ENCODE measurements at regions not wholly inside any gene's neighbourhood (a gene's known extent, or its start where the extent isn't known, plus 50 kb on each side); places are given as distances from the start of the nearest gene placed in this dataset.

DNA sequence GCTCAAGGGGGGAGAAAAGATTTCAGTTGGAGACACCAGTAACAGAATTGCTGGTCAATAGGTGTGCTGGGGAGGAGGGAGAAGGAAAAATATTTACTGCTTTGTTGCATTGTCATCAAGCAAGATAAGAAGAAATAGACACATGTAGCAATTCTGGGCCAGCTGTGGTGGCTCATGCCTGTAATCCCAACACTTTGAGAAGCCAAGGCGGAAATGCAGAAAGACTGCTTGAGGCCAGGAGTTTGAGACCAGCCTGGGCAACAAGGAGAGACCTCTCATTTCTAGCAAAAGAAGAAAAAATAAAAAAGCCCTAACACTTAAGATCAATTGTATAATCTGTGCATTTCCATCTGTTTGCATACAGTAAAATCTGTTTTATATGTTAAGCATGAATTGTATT, 126.6 kb downstream of the ZFP64 start:
- DNase-seq (ENCODE audit: low read depth, low spot score): no peak
- no peaks in the 10 kb centered on the region for H3K9me3 ChIP-seq (ENCODE audit: control insufficient read depth, insufficient read depth, low read depth, low read length)
- no peak for ATAC-seq
- peaks cover 3% of the 10 kb centered on the region; the same call in 1 of the 2 replicates for H3K4me1 ChIP-seq (ENCODE audit: control insufficient read depth, insufficient read depth, low read length)
- intact Hi-C loops (cut with micrococcal nuclease; ENCODE audit: unreplicated experiment): loop anchor here (5.0 kb wide), 1 partner anchor 263 kb away; the partner anchor contains the start of gene SALL4
- no TSS peak for BruUV-seq (replicated peaks)
- no peaks in the 10 kb centered on the region for H3K36me3 ChIP-seq (ENCODE audit: control insufficient read depth, insufficient read depth, low read length)
- H3K27me3 ChIP-seq (ENCODE audit: control insufficient read depth, insufficient read depth, low read length): no peaks in the 10 kb centered on the region
- TF ChIP-seq, protein P1, sequence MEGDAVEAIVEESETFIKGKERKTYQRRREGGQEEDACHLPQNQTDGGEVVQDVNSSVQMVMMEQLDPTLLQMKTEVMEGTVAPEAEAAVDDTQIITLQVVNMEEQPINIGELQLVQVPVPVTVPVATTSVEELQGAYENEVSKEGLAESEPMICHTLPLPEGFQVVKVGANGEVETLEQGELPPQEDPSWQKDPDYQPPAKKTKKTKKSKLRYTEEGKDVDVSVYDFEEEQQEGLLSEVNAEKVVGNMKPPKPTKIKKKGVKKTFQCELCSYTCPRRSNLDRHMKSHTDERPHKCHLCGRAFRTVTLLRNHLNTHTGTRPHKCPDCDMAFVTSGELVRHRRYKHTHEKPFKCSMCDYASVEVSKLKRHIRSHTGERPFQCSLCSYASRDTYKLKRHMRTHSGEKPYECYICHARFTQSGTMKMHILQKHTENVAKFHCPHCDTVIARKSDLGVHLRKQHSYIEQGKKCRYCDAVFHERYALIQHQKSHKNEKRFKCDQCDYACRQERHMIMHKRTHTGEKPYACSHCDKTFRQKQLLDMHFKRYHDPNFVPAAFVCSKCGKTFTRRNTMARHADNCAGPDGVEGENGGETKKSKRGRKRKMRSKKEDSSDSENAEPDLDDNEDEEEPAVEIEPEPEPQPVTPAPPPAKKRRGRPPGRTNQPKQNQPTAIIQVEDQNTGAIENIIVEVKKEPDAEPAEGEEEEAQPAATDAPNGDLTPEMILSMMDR (IDR thresholded peaks at IDR 0.05): no peak
- no peak overlapping the region for H3K27ac ChIP-seq (ENCODE audit: low read length)
- H3K4me3 ChIP-seq (ENCODE audit: low read depth in 2 of 2, low read length in 2 of 2): no peak overlapping the region
- ChIA-PET CTCF (no interaction called here), POLR2A (interaction anchor here (0.7 kb wide), 1 partner anchor 75 kb away, joined by 3 read pairs; no protein-coding TSS in a partner anchor)
- in situ Hi-C loops (cut with HindIII; ENCODE audit: low pct_unique_long_range_greater_than_20kb, low sequenced_read_pairs): no loop called here

DNA sequence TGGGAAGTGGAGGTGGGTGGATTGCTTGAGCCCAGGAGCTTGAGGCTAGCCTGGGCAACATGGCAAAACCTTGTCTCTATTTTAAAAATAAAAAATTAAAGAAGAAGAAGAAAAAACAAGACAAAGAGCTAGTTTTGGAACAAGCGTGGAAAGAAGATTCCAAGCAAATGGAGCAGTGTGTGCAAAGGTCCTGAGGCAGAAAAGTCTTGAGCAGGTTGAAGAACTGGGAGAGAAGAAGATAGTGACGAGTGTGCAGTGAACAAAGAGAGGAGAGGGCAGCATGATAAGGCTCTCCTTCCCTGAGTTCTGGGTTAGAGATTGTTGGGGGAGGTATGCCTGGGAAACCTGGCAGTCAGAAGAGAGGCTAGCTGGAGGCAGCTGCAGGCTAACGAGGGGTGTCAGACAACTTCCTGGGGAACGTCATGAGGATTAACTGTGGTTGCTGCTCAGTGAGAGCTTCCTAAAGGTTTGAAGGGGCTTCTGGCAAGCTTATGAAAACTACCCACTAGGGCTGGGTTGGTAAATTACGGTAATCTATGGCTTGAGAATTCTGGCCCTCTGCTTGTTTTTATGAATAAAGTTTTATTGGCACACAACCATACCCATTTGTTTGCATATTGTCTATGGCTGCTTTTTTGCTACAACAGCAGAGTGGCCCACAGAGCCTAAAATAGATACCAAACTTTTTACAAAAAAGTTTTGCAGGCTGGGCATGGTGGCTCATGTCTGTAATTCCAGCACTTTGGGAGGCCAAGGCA, 128.9 kb downstream of the ZFP64 start:
- no peaks in the 10 kb centered on the region for H3K9me3 ChIP-seq (ENCODE audit: control insufficient read depth, insufficient read depth, low read depth, low read length)
- no peaks in the 10 kb centered on the region for H3K27me3 ChIP-seq (ENCODE audit: control insufficient read depth, insufficient read depth, low read length)
- TF ChIP-seq POLR2AphosphoS5 (IDR thresholded peaks at IDR 0.05; ENCODE audit: low read depth, low read length): no peak
- TF ChIP-seq, protein P2, sequence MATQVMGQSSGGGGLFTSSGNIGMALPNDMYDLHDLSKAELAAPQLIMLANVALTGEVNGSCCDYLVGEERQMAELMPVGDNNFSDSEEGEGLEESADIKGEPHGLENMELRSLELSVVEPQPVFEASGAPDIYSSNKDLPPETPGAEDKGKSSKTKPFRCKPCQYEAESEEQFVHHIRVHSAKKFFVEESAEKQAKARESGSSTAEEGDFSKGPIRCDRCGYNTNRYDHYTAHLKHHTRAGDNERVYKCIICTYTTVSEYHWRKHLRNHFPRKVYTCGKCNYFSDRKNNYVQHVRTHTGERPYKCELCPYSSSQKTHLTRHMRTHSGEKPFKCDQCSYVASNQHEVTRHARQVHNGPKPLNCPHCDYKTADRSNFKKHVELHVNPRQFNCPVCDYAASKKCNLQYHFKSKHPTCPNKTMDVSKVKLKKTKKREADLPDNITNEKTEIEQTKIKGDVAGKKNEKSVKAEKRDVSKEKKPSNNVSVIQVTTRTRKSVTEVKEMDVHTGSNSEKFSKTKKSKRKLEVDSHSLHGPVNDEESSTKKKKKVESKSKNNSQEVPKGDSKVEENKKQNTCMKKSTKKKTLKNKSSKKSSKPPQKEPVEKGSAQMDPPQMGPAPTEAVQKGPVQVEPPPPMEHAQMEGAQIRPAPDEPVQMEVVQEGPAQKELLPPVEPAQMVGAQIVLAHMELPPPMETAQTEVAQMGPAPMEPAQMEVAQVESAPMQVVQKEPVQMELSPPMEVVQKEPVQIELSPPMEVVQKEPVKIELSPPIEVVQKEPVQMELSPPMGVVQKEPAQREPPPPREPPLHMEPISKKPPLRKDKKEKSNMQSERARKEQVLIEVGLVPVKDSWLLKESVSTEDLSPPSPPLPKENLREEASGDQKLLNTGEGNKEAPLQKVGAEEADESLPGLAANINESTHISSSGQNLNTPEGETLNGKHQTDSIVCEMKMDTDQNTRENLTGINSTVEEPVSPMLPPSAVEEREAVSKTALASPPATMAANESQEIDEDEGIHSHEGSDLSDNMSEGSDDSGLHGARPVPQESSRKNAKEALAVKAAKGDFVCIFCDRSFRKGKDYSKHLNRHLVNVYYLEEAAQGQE (IDR thresholded peaks at IDR 0.05; ENCODE audit: insufficient read depth in 1 of 2, low read depth in 2 of 2, low read length in 1 of 2): no peak
- TF ChIP-seq SIN3A (IDR thresholded peaks at IDR 0.05; ENCODE audit: borderline replicate concordance, insufficient read depth, low read depth, low read length): no peak
- no peak for TF ChIP-seq TCF7L2 (IDR thresholded peaks at IDR 0.05; ENCODE audit: low read depth, low read length)
- TF ChIP-seq, protein P1 (IDR thresholded peaks at IDR 0.05): no peak
- CTCF ChIA-PET: interaction anchor here (0.9 kb wide), 1 partner anchor 128 kb away, joined by 3 read pairs; no protein-coding TSS in a partner anchor
- in situ Hi-C loops (cut with HindIII; ENCODE audit: low pct_unique_long_range_greater_than_20kb, low sequenced_read_pairs) (no loop called here), intact Hi-C loops (cut with micrococcal nuclease; ENCODE audit: unreplicated experiment) (loop anchor here (5.0 kb wide), 1 partner anchor 260 kb away; the partner anchor contains the start of gene SALL4)
- no peak for ATAC-seq
- no peak overlapping the region for H3K27ac ChIP-seq (ENCODE audit: low read length)
- no peak for DNase-seq (ENCODE audit: low read depth, low spot score)
- H3K4me1 ChIP-seq (ENCODE audit: control insufficient read depth, insufficient read depth, low read length): peaks cover 3% of the 10 kb centered on the region; the same call in 1 of the 2 replicates
- POLR2A ChIA-PET: no interaction called here
- no TSS peak for BruUV-seq (replicated peaks)
- no peaks in the 10 kb centered on the region for H3K36me3 ChIP-seq (ENCODE audit: control insufficient read depth, insufficient read depth, low read length)
- H3K4me3 ChIP-seq (ENCODE audit: low read depth in 2 of 2, low read length in 2 of 2): no peak overlapping the region
